ENCODE measurements at regions not wholly inside any gene's neighbourhood (a gene's known extent, or its start where the extent isn't known, plus 50 kb on each side); places are given as distances from the start of the nearest gene placed in this dataset.

DNA sequence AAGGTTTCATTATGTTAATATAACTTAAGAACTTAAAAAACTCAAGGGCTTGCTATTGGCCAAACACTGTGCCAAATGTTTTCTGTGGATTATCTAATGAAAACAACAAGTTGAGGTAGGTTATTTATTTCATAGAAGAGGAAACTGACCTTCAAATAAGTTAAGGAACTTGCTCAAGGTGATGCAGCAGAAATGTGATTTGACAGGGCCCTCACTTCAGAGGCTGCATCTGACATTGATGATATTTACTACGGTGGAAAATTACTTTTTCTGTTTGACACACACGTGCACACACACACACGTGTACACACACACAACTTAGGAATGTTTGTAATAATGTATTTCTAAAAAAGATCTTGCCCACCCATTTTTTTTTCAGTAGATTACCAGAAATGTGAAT, 137.2 kb upstream of the CXCR4 start:
- Mint-ChIP-seq H3K9me3 (no peaks in the 10 kb centered on the region), H3K27ac (no peak overlapping the region), H3K36me3 (ENCODE audit: low read depth) (no peaks in the 10 kb centered on the region), H3K27me3 (ENCODE audit: low read depth) (no peaks in the 10 kb centered on the region), H3K4me3 (ENCODE audit: low read depth) (no peak overlapping the region), H3K4me1 (ENCODE audit: low read depth) (peaks cover 25% of the 10 kb centered on the region)
- DNase-seq (ENCODE audit: low spot score) = no peak
- intact Hi-C loops (cut with micrococcal nuclease) = no loop called here

DNA sequence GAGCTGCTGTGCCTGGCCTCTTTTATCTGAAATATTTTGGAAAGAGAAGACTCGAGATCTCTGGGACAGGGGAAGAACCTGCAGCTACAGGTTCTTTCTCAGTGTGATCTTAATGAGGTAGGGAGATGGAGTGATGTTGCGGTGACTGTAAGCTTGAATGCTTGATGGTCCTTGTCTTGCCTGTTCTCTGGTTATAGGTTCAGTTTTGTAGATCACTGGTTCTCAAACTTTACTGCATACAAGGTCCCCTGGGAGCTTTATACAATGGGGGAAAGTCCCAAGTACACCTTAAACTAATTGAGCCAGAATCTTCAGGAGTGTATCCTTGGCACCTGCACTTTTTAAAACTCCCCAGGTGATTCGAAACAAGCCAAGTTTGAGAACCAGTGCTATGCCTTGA, 136.7 kb upstream of the CXCR4 start:
- peaks cover 25% of the 10 kb centered on the region for H3K4me1 Mint-ChIP-seq (ENCODE audit: low read depth)
- intact Hi-C loops (cut with micrococcal nuclease) = no loop called here
- H3K27me3 Mint-ChIP-seq (ENCODE audit: low read depth) = no peaks in the 10 kb centered on the region
- no peak overlapping the region for H3K4me3 Mint-ChIP-seq (ENCODE audit: low read depth)
- no peaks in the 10 kb centered on the region for H3K36me3 Mint-ChIP-seq (ENCODE audit: low read depth)
- DNase-seq (ENCODE audit: low spot score) = no peak
- no peak overlapping the region for H3K27ac Mint-ChIP-seq
- no peaks in the 10 kb centered on the region for H3K9me3 Mint-ChIP-seq

DNA sequence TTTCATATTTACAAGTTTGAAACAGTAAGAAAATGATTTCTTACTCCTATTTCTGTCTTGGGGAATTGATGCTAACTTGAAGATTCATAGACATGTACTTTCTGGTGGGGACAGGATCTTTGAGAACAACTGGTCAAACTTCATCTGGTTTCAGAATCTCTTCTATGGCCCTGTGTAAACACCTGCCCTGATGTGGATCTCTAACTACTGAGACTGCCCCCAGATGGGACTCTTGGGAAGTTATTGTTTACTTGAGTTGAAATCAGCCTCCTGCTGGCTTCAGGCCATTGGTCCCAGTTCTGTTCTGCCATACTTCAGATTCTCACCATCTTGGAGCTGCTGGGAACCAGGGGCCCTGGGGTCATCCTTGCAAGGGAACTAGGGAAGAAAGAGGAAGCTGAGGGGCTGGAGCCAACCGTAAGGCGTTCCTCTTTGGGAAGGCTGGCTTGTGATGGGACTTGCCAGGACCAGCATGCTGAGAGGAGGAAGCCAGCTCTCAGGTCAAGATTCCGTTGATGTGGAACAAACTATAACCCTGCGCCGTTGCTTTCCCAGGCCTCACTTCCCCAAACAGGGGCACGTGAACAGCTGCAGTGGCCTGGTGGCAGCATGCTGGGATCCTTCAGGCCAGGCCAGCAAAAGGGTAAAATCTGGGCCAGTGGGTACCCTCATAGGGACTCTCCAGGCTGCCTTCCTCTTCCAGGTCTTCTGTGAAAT, 135.5 kb upstream of the CXCR4 start:
- Mint-ChIP-seq H3K9me3 (no peaks in the 10 kb centered on the region), H3K36me3 (ENCODE audit: low read depth) (no peaks in the 10 kb centered on the region), H3K4me3 (ENCODE audit: low read depth) (no peak overlapping the region), H3K27ac (no peak overlapping the region), H3K27me3 (ENCODE audit: low read depth) (no peaks in the 10 kb centered on the region), H3K4me1 (ENCODE audit: low read depth) (peaks cover 27% of the 10 kb centered on the region)
- intact Hi-C loops (cut with micrococcal nuclease) = loop anchor here (2.0 kb wide), 1 partner anchor 25 kb away; no protein-coding TSS in a partner anchor
- DNase-seq (ENCODE audit: low spot score) = no peak

DNA sequence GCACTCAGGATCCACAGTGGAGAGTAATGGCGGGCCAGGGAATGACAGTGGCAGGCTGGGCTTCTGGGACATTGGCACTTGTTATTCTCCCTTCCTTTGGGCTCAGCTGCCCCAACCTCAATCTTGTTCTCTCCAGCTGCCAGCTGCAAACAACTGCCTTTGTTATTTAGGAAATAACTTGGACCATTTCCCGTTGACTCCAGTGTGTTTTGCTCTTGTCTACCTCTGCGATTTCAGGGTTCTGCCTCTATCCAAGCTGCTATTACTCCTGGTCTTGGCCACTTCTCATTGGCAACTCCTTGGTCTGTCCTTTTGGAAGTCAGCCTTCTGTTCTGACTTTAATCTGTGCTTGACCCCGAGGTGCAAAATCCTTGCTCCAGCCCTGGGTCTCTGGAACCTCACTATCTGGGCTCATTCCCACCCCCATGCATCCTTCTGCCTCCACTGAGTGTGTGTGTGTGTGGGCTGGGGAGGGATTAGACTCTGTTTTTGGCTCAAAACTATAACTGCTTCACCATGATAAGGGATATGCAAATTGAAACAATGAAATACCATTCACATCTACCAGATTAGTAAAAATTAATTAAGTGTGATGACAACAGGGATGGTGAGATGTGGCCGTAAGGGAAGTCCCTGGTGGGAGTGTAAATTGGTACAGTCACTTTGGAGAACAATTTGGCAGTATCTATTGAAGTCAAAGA, 134.1 kb upstream of the CXCR4 start:
- Mint-ChIP-seq H3K4me3 (ENCODE audit: low read depth) (no peak overlapping the region), H3K27me3 (ENCODE audit: low read depth) (no peaks in the 10 kb centered on the region), H3K9me3 (no peaks in the 10 kb centered on the region), H3K27ac (no peak overlapping the region), H3K36me3 (ENCODE audit: low read depth) (no peaks in the 10 kb centered on the region), H3K4me1 (ENCODE audit: low read depth) (peaks cover 34% of the 10 kb centered on the region)
- intact Hi-C loops (cut with micrococcal nuclease) = loop anchor here (2.0 kb wide), 1 partner anchor 27 kb away; no protein-coding TSS in a partner anchor
- no peak for DNase-seq (ENCODE audit: low spot score)

DNA sequence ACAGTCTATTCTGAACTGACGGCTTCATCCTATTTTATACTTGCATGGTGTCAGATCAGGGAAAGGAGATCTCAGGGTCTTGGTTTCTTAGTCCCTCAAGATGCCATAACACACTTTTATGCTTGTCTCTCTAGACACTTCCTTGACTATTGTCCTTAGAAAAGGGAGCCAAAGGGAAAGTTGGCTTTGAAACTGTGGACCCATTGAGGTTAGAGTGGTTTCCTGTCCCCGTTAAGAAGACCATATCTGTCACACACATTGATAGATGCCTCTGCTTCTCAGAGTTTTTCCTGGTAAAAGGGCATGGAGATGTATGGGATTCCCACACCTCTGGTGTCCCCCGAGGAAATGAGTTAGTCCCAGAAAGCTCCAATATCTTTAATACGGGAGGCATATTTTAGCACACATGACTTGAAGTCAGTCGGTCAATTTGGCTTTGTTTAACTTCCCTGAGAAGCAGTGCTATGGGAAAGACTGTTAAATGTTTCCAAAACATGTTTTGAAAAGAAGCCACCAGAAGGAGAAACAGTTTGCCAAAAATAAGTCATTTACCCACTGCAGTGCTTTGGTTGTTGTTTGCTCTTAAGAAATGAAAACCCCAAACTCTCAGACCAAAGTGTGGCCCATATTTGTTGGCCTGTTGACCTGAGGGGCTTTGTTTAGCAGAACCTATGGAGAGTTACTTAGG, 133.4 kb upstream of the CXCR4 start:
- Mint-ChIP-seq H3K27ac (no peak overlapping the region), H3K36me3 (ENCODE audit: low read depth) (no peaks in the 10 kb centered on the region), H3K4me3 (ENCODE audit: low read depth) (no peak overlapping the region), H3K27me3 (ENCODE audit: low read depth) (no peaks in the 10 kb centered on the region), H3K9me3 (no peaks in the 10 kb centered on the region), H3K4me1 (ENCODE audit: low read depth) (peaks cover 35% of the 10 kb centered on the region)
- DNase-seq (ENCODE audit: low spot score) = no peak
- intact Hi-C loops (cut with micrococcal nuclease) = no loop called here

DNA sequence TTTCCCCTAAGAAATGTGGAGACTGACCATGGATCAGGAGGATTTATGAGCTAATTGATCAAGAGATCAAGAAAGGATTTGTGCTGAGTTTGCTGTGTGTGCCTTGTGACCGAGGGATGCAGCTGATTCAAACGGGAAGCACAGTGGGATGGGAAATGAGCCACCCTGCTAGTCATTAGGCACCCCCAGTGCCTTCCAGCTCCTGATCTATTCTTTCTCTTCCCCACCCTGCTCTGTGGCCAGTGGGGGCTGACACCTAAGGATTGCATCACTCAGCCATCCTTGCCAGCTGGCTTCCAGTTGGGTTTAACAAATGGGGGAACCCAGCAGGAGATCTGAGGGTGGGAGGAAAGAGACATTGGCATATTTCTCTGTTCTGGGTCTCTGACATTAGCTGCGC, 132.2 kb upstream of the CXCR4 start:
- no peak overlapping the region for H3K27ac Mint-ChIP-seq
- no peaks in the 10 kb centered on the region for H3K9me3 Mint-ChIP-seq
- DNase-seq (ENCODE audit: low spot score) = no peak
- H3K27me3 Mint-ChIP-seq (ENCODE audit: low read depth) = no peaks in the 10 kb centered on the region
- intact Hi-C loops (cut with micrococcal nuclease) = no loop called here
- H3K4me3 Mint-ChIP-seq (ENCODE audit: low read depth) = no peak overlapping the region
- peaks cover 29% of the 10 kb centered on the region for H3K4me1 Mint-ChIP-seq (ENCODE audit: low read depth)
- H3K36me3 Mint-ChIP-seq (ENCODE audit: low read depth) = no peaks in the 10 kb centered on the region

DNA sequence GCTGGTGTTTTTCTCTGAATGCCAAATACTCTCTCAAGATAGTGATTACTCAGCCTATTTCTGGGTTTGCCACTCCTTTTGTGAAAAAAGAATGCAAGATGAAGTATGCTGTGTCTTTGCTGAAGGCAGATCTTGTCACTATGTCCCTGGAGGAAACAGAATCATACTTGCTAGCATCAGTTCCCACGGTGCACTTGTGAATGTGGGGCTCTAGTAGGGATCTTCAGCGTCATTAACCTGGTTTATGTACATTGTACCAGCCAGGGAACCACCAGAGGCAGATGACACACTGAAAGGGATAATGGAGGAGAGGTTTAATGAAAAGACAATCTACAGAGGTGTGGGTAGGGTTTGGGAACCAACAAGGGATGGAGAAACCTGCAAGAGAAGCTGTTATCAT, 131.0 kb upstream of the CXCR4 start:
- Mint-ChIP-seq H3K27ac (no peak overlapping the region), H3K9me3 (no peaks in the 10 kb centered on the region), H3K4me1 (ENCODE audit: low read depth) (peaks cover 25% of the 10 kb centered on the region), H3K4me3 (ENCODE audit: low read depth) (no peak overlapping the region), H3K36me3 (ENCODE audit: low read depth) (no peaks in the 10 kb centered on the region), H3K27me3 (ENCODE audit: low read depth) (no peaks in the 10 kb centered on the region)
- DNase-seq (ENCODE audit: low spot score) = no peak
- intact Hi-C loops (cut with micrococcal nuclease) = no loop called here

DNA sequence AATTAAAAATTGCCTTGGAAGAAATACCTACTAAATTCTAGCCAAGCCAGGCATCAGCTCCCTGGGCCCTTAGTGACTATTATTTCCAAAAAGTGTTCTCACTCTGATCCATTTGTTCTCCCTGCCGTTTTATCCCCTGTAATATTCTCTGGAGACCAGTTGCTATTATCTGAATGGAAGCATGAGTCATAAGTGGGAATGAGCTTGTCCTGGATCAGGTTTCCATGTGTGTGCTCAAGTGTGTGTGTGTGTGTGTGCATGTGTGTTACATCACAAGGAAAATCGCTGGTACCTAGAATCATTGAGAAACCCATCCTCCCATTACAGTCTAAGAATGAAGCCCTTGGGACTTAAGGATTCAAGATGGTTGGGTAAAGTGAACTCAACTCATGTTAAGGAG, 130.3 kb upstream of the CXCR4 start:
- intact Hi-C loops (cut with micrococcal nuclease) = no loop called here
- DNase-seq (ENCODE audit: low spot score) = no peak
- Mint-ChIP-seq H3K27me3 (ENCODE audit: low read depth) (no peaks in the 10 kb centered on the region), H3K4me3 (ENCODE audit: low read depth) (no peak overlapping the region), H3K27ac (no peak overlapping the region), H3K4me1 (ENCODE audit: low read depth) (peaks cover 25% of the 10 kb centered on the region), H3K9me3 (no peaks in the 10 kb centered on the region), H3K36me3 (ENCODE audit: low read depth) (no peaks in the 10 kb centered on the region)

DNA sequence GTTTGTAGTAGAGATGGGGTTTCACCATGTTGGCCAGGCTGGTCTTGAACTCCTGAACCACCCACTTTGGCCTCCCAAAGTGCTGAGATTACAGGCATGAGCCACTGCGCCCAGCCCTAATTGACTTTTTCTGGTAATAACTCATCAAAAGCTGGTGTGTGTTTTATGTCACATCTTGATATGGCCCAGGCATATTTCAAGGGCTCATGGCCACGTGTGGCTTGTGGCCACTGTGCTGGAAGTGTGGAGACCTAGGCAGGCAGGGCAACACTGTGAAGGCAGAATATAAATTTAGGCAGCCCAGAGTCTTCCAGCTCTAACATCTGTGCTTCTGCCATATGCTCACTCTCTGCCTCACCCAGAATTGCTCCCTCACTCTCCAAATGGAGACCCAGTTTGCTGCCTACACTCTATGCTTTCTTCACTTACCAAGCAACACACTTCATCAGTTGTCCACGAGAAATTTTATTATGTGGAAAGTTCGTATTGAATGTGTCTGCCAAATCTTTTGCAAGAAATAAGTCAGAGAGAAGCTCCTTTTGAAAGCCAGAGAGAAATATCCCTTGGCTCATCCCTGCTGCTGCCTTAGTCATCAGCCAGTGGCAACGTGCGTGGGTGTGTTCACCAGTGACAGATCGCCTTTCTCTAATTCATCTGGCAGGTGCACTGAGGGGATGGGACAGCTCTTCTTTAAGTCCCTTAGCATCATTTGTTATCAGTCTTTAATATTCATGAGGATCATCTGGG, 129.4 kb upstream of the CXCR4 start:
- no peaks in the 10 kb centered on the region for H3K36me3 Mint-ChIP-seq (ENCODE audit: low read depth)
- peaks cover 32% of the 10 kb centered on the region for H3K4me1 Mint-ChIP-seq (ENCODE audit: low read depth)
- H3K27ac Mint-ChIP-seq = no peak overlapping the region
- intact Hi-C loops (cut with micrococcal nuclease) = no loop called here
- no peaks in the 10 kb centered on the region for H3K27me3 Mint-ChIP-seq (ENCODE audit: low read depth)
- DNase-seq (ENCODE audit: low spot score) = no peak
- H3K4me3 Mint-ChIP-seq (ENCODE audit: low read depth) = no peak overlapping the region
- H3K9me3 Mint-ChIP-seq = no peaks in the 10 kb centered on the region

DNA sequence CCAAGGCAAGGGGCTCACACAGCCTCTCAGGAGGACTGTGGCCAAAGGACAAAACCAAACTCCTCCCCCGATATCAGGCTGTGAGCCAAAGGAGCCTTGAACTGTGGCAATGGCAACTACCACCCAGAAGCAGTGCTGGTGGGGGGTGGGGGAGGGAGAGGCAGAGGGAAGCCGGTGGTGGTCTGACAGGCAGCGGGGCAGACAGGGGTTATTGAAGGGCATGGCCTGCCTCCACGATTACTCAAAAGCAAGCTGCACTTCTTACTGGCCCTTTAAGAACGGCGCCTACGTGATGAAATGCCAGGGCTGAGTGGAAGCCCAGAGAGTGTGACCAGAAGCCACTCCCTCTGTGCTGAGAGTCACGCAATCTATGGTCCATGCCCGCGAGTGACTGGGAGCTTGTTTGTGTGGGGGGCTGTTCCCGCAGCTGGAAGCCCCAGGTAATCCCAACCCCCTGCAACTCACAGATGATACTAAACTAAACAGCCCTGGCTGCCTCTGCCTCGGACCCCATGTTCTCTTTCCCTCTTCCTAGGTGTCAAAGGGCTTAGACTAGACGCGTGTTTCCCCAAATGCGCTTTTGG, 128.2 kb upstream of the CXCR4 start:
- no peaks in the 10 kb centered on the region for H3K36me3 Mint-ChIP-seq (ENCODE audit: low read depth)
- H3K4me3 Mint-ChIP-seq (ENCODE audit: low read depth) = no peak overlapping the region
- DNase-seq (ENCODE audit: low spot score) = no peak
- no peak overlapping the region for H3K27ac Mint-ChIP-seq
- no peaks in the 10 kb centered on the region for H3K9me3 Mint-ChIP-seq
- no peaks in the 10 kb centered on the region for H3K27me3 Mint-ChIP-seq (ENCODE audit: low read depth)
- peaks cover 33% of the 10 kb centered on the region for H3K4me1 Mint-ChIP-seq (ENCODE audit: low read depth)
- intact Hi-C loops (cut with micrococcal nuclease) = no loop called here

DNA sequence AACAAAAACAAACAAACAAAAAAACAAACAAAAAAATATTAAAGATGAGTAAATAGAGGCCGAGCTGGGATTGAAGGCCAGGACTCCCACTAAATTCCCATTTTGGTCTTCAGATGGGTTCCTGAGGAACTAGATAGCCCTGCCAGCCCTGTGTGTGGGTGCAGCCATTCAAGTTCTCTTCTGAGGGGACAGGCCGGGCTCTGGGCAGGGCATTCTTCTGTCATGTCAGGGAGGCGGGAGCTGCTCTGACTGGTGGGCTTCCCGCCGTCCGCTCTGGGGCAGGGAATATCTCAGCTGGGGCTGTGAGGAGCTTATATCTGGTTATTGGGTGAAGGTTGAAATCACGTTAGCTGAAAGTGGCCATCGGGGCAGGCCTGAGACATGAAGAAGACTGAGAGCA, 127.3 kb upstream of the CXCR4 start:
- Mint-ChIP-seq H3K9me3 (no peaks in the 10 kb centered on the region), H3K27me3 (ENCODE audit: low read depth) (no peaks in the 10 kb centered on the region), H3K4me1 (ENCODE audit: low read depth) (peaks cover 31% of the 10 kb centered on the region), H3K27ac (no peak overlapping the region), H3K36me3 (ENCODE audit: low read depth) (no peaks in the 10 kb centered on the region), H3K4me3 (ENCODE audit: low read depth) (no peak overlapping the region)
- no peak for DNase-seq (ENCODE audit: low spot score)
- intact Hi-C loops (cut with micrococcal nuclease) = no loop called here

DNA sequence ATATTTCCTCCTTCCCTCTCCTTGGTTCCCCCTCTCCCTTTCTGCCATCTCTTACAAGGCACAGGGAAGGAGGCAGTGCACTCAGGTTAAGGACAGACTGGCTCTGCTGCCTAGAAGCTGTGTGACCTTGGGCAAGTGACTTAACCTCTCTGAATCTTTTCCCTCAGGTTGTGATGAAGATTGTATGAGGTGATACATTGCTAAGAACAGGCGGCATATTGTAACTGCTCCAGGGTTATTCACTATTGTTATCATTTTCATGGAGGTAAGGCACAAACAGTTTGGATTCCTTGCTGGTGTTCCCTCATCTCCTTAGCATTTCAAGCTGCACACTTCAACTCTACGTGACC, 126.6 kb upstream of the CXCR4 start:
- Mint-ChIP-seq H3K27ac (no peak overlapping the region), H3K9me3 (no peaks in the 10 kb centered on the region), H3K27me3 (ENCODE audit: low read depth) (no peaks in the 10 kb centered on the region), H3K4me3 (ENCODE audit: low read depth) (no peak overlapping the region), H3K36me3 (ENCODE audit: low read depth) (peaks cover 1% of the 10 kb centered on the region), H3K4me1 (ENCODE audit: low read depth) (peaks cover 35% of the 10 kb centered on the region)
- intact Hi-C loops (cut with micrococcal nuclease) = no loop called here
- DNase-seq (ENCODE audit: low spot score) = no peak
